Upper lobe of right lung (tissue), 1 donor: ENCODE measurements at regions not wholly inside any gene's neighbourhood (a gene's known extent, or its start where the extent isn't known, plus 50 kb on each side); places are given as distances from the start of the nearest gene placed in this dataset.

Experiments
- ATAC-seq: fragments of 200-7000 bp; cut with Tn5 transposase; one replicate; pipeline ENCODE4 v1.9.1; 2020; ENCODE audit warnings: mild to moderate bottlenecking, moderate library complexity
- DNase-seq: peaks from one replicate; pipeline ENCODE4 v3.0.0-alpha.2; 2020
- H3K27ac ChIP-seq: fragments of 200-600 bp; one replicate; pipeline ENCODE4 v1.8.0; 2022
- H3K27me3 ChIP-seq: fragments of 200-600 bp; one replicate; pipeline ENCODE4 v1.8.0; 2022; ENCODE audit warnings: mild to moderate bottlenecking
- H3K36me3 ChIP-seq: fragments of 200-600 bp; one replicate; pipeline ENCODE4 v1.8.0; 2022
- H3K4me1 ChIP-seq: fragments of 200-600 bp; one replicate; pipeline ENCODE4 v1.8.0; 2022
- H3K4me3 ChIP-seq: fragments of 200-600 bp; one replicate; pipeline ENCODE4 v1.8.0; 2022; ENCODE audit warnings: mild to moderate bottlenecking
- H3K9me3 ChIP-seq: fragments of 200-600 bp; one replicate; pipeline ENCODE4 v1.8.0; 2022
- CTCF ChIP-seq: fragments of 200-600 bp; IDR thresholded peaks from one replicate; pipeline ENCODE4 v1.8.0; 2022; ENCODE audit warnings: antibody characterized with exemption
- intact Hi-C: fragments of 100-400 bp; cut with DNase I; formaldehyde crosslinking; loops from one replicate; pipeline ENCODE4 v1.11.0; 2022
- donor health status: DM: no; HTN: yes; CAD: no; lungs with severe emphysema.

DNA sequence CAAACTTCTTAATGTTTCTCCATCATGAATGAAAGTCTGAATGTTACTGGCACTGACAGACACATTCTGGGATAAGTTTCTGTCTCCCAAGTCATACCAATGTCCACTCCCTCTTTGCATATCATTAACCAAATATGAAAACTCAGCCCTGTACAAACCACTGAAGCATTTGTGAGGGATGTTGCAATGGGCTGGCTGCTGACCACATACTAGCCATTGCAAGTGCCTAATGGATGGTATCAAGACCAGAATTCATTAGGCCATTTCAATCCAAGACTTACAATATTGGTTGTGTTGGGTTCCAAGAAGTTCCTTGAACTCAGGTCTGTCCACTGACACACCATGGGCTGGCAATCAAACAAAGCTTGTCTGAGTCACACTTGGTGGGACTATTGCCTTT, 73.8 kb downstream of the CBLN2 start:
- no peaks in the 10 kb centered on the region for H3K4me1 ChIP-seq
- DNase-seq (no peak), ATAC-seq (no peak)
- H3K27ac ChIP-seq, result no peak overlapping the region
- intact Hi-C loops, result no loop called here
- no peaks in the 10 kb centered on the region for H3K9me3 ChIP-seq
- no peaks in the 10 kb centered on the region for H3K36me3 ChIP-seq
- TF ChIP-seq CTCF, result no peak
- H3K27me3 ChIP-seq, result no peaks in the 10 kb centered on the region
- no peak overlapping the region for H3K4me3 ChIP-seq

- Histone ChIP-seq H3K4me3 (no peak overlapping the region), H3K4me1 (no peaks in the 10 kb centered on the region), H3K9me3 (no peaks in the 10 kb centered on the region), H3K27me3 (no peaks in the 10 kb centered on the region), H3K36me3 (no peaks in the 10 kb centered on the region), H3K27ac (no peak overlapping the region)
- no peak for ATAC-seq
- DNase-seq, result no peak
- intact Hi-C loops, result no loop called here
- no peak for TF ChIP-seq CTCF
These were observed 76.0 kb downstream of the CBLN2 start for GRCh38 chr18:72468021-72468710.

DNA sequence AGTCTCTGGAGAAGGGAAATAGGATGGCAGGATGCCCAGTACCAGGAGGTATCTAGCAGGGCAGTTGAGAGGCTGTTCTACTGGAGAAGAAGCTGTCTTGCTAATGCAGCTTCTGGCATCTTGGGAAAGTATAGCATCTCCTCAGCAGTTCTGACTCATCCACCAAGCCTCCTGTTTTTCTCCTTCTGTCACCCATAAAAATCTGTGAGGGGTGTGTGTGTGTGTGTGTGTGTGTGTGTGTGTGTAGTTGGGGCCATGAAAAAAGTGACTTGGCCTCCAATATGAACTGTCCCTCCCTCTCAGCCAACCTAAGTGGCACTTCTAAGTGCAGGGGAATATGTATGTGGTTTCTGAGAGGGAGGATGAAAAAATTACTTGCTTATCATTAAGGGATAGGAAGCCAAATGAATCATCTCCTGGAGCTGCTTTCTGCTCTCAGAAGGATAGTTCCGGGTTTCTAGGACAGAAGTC, 83.9 kb downstream of the CBLN2 start:
- no peak for TF ChIP-seq CTCF
- no peak overlapping the region for H3K27ac ChIP-seq
- no peaks in the 10 kb centered on the region for H3K4me1 ChIP-seq
- no peak overlapping the region for H3K4me3 ChIP-seq
- no peaks in the 10 kb centered on the region for H3K9me3 ChIP-seq
- intact Hi-C loops, result no loop called here
- no peak for ATAC-seq
- DNase-seq, result no peak
- no peaks in the 10 kb centered on the region for H3K36me3 ChIP-seq
- no peaks in the 10 kb centered on the region for H3K27me3 ChIP-seq

GRCh38 chr18:72458271-72458670, 85.9 kb downstream of the CBLN2 start:
- H3K4me3 ChIP-seq, result no peak overlapping the region
- intact Hi-C loops, result no loop called here
- H3K9me3 ChIP-seq, result no peaks in the 10 kb centered on the region
- H3K27ac ChIP-seq, result no peak overlapping the region
- TF ChIP-seq CTCF, result no peak
- H3K36me3 ChIP-seq, result no peaks in the 10 kb centered on the region
- ATAC-seq (no peak), DNase-seq (no peak)
- H3K4me1 ChIP-seq, result no peaks in the 10 kb centered on the region
- H3K27me3 ChIP-seq, result no peaks in the 10 kb centered on the region

DNA sequence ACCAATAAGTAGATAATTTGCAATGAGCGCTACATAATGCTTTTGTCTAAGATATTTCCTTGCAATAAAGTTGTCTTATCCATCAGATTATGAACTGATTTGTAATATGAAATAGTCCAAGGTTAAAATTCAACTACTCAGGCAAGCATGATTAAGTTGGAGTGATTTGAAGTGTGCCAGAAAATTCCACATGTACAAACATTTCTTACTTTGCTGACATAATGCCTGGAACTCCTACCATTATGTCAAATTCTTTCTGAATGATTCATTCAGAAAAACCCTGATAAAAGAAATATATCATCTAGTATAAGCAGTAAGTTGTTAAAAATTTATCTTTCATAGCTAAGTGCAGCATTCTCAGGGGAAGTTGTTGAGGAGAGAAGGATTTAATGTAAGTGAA, 87.3 kb downstream of the CBLN2 start:
- Histone ChIP-seq H3K9me3 (no peaks in the 10 kb centered on the region), H3K4me3 (no peak overlapping the region), H3K36me3 (no peaks in the 10 kb centered on the region), H3K4me1 (no peaks in the 10 kb centered on the region), H3K27me3 (no peaks in the 10 kb centered on the region), H3K27ac (no peak overlapping the region)
- no peak for TF ChIP-seq CTCF
- intact Hi-C loops, result no loop called here
- no peak for DNase-seq
- ATAC-seq, result no peak

- DNase-seq (no peak), ATAC-seq (no peak)
- no peak overlapping the region for H3K4me3 ChIP-seq
- no peak overlapping the region for H3K27ac ChIP-seq
- no peak for TF ChIP-seq CTCF
- no peaks in the 10 kb centered on the region for H3K27me3 ChIP-seq
- no peaks in the 10 kb centered on the region for H3K9me3 ChIP-seq
- intact Hi-C loops, result no loop called here
- H3K36me3 ChIP-seq, result no peaks in the 10 kb centered on the region
- no peaks in the 10 kb centered on the region for H3K4me1 ChIP-seq
These were observed 91.8 kb downstream of the CBLN2 start for GRCh38 chr18:72452328-72452727.
